ENCODE measurements at regions not wholly inside any gene's neighbourhood (a gene's known extent, or its start where the extent isn't known, plus 50 kb on each side); places are given as distances from the start of the nearest gene placed in this dataset.

GRCh38 chr7:12518920-12519681 lies 51.4 kb upstream of the SCIN start:
- no peak for DNase-seq

- DNase-seq = no peak
Measured at GRCh38 chr7:12519682-12520009, 50.9 kb upstream of the SCIN start.
